ENCODE measurements at regions not wholly inside any gene's neighbourhood (a gene's known extent, or its start where the extent isn't known, plus 50 kb on each side); places are given as distances from the start of the nearest gene placed in this dataset.

DNA sequence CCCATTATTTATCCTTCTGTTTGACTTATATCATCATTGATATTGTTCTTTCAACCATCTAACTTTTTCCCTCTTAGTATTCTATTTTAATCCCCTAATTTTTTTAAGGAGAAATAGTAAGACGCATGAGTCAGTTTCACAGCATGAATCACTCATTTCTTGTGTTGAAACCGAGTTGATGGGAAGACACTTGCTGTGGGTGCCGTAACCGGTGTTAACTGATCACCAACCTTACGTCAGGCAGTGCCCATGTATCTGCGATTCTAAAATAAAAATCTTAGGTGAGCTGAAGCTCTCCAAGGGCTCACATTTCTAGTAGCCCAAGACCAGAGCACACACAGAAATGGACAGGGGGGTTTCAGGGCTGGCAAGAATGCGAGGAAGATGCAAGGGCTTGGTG is 348.1 kb downstream of the GALR1 start:
- TF ChIP-seq EZH2phosphoT487 (IDR thresholded peaks at IDR 0.05; ENCODE audit: insufficient read depth, low read depth) = no peak
- no peak for TF ChIP-seq EZH2 (IDR thresholded peaks at IDR 0.05; ENCODE audit: insufficient read depth, poor library complexity, severe bottlenecking)
